ENCODE measurements at regions not wholly inside any gene's neighbourhood (a gene's known extent, or its start where the extent isn't known, plus 50 kb on each side); places are given as distances from the start of the nearest gene placed in this dataset.

GRCh38 chr11:116505298-116506262 lies 267.2 kb downstream of the BUD13 start:
- no peak for DNase-seq (ENCODE audit: low read depth)

GRCh38 chr11:116504541-116505297 lies 268.1 kb downstream of the BUD13 start:
- DNase-seq (ENCODE audit: low read depth): no peak

- no peak for DNase-seq (ENCODE audit: low read depth)
Measured at GRCh38 chr11:116503216-116504160, 269.3 kb downstream of the BUD13 start.

- no peak for DNase-seq (ENCODE audit: low read depth)
Measured at GRCh38 chr11:116502641-116503061, 270.1 kb downstream of the BUD13 start.

- DNase-seq (ENCODE audit: low read depth): no peak
Measured at GRCh38 chr11:116501728-116502127, 271.1 kb downstream of the BUD13 start.

DNA sequence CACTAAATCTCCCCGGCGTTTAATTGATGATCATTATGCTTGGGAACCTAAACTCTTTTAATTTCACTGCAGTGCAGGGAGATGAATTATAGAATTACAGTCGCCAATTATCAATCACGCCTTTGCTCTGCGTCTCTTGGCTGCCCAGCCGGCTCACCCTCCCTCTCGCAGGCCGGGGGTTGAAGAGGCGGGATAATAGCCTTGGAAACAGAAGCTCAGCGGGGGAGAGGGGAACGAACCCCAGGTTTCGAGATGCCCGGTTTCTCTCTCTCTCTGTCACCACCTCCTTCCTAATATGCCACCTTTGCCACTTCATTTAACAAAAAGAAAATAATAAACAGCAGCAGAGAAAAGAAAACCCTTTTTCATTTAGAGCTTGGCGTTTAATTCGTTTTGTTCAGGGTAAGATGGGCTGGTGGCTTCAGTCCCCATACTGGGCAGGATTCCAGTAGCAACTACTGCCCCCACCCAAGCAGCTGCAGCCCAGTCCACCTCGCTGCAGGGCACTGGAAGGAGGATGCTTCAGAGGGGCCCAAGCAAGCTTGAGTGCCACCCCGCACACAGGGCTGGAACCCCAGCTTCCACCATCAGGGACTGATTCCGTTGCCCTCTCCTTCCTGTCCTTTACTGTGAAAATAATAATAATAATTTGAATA lies 271.7 kb downstream of the BUD13 start:
- DNase-seq (ENCODE audit: low read depth): no peak

GRCh38 chr11:116500026-116500946 lies 272.5 kb downstream of the BUD13 start:
- DNase-seq (ENCODE audit: low read depth): no peak

GRCh38 chr11:116499396-116500003 lies 273.3 kb downstream of the BUD13 start:
- no peak for DNase-seq (ENCODE audit: low read depth)

- DNase-seq (ENCODE audit: low read depth): no peak
Measured at GRCh38 chr11:116498161-116498560, 274.6 kb downstream of the BUD13 start.

DNA sequence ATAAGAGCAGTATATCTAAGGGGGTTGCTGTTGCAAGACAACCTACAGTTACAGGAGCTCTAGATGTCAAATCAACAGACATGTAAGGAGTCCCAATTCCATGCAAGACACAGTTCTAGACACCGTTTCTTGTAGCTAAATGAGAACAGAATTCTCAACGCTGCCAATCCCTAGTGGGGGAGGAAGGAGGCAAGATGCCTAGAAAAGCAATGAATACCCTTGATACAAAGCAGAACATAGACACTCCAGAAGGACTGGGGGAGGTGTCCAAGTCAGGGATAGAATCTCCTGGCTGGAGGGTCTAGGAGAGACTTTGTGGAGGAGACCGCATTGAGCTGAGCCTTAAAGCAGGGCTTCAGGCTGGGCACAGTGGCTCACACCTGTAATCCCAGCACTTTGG lies 280.2 kb downstream of the BUD13 start:
- no peak for DNase-seq (ENCODE audit: low read depth)

GRCh38 chr11:116488836-116489389 lies 283.9 kb downstream of the BUD13 start:
- DNase-seq (ENCODE audit: low read depth): no peak

DNA sequence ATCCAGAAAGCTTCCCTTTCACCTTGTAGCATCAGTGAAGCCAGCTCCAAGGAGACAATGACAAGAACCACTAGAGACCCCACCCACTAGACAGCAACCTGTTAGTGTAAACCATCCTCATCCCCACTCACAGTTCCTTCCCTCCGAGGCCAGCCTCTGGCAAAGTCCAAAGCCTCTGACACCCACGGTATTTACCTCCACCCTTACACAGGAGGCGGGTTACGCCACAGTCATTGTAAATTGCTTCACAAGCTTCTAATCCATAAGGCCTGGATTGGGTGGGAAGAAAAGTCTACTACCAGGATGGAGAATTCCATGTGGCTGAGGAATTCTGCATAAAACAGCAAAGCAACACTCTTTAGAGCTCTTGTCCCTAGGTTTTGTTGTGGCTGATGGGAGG lies 287.4 kb downstream of the BUD13 start:
- DNase-seq (ENCODE audit: low read depth): no peak

DNA sequence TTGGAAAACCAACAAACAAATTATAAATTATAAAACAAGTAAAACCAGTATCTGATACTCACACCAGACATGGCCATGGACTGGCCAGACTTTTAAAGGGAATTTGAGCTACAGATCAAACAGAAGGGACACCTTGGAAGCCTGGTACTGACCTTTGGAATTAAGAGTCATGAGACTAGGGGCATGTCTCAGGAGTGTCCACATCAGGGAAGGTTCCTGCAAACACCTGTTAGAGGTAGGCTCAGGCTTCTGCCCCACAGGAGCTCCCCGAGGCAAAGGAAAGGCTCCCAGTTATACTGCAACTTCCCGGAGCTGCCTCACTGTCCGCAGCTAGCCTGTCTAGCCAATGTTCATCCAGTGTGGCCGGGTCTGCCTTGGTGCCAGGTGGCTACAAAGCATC lies 290.1 kb downstream of the BUD13 start:
- no peak for DNase-seq (ENCODE audit: low read depth)

DNA sequence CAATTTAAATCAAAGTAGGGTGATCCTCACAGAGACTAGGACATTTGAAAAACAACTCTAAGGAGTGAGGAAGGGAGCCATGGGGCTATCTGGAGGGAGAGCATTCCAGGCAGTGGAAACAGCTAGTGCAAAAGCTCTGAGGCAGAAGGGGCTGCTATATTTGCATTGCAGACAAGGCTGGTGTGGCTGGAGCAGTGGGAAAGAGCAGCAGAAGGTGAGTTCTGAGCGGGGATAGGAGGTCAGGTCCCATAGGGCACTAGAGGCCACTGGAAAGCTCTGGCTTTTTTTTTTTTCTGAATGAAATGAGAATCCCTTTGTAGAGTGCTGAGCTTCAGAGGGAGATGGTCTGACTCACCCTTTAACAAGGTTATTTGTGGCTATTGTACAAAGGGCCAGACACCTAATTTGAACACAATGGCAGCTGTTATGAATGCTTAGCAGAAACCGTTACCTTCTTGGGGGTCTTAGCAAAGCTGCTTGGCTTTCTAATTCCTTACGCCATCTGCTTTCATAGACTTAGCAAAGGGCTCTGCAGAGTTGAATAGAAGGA lies 291.6 kb downstream of the BUD13 start:
- DNase-seq (ENCODE audit: low read depth): no peak

DNA sequence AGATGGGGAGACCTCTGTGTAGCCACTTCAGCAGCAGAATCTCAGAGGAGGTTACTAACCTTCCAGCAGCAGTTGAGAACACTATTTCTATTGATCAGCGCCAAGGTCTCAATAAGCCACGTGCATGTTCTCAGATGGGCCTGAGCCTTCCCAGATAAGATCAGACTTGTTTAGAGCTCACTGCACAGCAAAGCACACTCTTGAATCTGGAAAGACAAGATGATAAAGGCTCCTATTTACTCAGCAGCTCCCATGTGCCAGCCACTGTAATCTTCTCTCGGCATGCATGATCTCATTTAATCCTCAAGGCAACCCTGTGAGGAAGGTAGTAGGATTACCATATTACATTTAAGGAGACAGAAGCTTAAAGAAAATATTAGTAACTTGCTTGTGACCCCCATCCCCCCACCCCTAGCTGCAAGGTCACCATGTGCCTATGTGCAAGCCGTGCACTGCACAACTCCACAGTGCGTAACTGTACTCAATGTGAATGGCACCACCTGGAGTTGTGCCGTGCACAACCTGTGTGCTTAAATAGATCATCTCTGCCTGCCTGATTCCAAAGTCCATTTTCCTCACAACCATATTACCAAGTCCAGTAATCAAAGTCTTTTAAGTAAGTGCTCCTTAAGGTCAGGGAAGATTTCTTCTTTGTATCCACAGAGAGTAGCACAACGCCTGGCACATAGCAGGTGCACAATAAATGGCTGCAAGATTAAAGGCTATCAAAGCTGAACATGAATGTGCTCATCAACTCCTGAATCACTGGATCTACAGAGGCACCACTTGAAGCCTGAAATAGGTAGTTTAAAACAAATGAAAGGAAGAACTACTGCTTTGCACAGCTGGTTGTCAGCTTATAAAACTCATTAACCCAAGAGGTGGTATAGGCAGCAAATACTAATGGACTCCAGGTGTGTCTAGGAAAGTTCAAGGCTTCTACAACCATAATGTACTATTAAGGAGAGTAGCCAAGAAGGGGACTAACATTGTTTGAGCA lies 293.8 kb downstream of the BUD13 start:
- DNase-seq (ENCODE audit: low read depth): no peak

DNA sequence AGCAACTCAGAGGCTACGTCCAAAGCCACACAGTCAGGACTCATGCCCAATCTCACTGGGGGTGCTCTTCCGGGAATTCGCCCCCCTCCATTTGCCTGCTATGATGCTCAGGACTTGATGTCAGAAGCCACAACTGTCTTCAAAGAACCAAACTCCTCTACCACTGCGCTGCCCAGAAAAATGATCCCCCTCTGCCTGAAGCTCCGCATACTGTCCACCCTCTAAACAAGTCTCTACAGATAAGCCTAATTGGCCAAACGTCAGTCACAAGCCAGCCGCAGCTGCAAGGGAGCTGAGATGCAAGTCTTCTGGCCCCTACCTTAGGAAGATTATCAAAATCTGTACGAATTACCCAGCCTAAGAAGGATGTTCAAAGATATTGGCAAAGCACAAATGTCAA lies 294.6 kb downstream of the BUD13 start:
- DNase-seq (ENCODE audit: low read depth): no peak

DNA sequence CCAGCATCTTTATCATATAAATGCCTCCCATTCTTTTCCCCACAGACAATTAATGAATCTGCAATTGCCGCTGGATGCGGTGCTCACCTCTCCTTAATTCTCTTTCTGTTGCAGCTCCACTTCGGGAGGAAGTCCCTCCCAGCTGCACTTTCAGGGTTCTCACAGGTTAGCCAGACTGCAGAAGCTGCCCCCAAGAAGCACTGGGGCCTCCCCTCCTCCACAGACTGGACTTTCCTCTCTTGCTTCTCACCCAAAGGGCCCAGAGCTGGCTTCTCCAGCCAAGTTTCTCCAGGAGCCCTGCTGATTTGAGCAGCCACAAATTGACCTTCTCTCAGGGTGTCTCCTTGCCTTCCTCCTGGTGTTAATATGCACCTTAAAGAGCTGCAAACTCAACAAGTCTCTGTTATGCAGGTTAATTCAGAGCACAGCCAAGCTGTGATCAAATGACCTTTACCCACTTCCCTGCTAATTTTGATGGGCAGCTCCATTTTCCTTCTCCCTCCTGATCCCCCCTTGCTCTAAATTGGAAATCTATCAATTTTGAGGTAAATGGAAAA lies 298.9 kb downstream of the BUD13 start:
- DNase-seq (ENCODE audit: low read depth): no peak
